Endothelial cell of umbilical vein (primary cell): ENCODE measurements at regions not wholly inside any gene's neighbourhood (a gene's known extent, or its start where the extent isn't known, plus 50 kb on each side); places are given as distances from the start of the nearest gene placed in this dataset.

ENCODE experiments used
- BruUV-seq: library from RNA; stranded (reverse); fragments of 400-500 nt; replicated peaks from 2 replicates; lab custom pipeline; 2021; lab: Mats Ljungman, UMichigan
- CTCF ChIA-PET: fragments of 300-600, 350-600 bp; sonication (Branson Sonifier 250); formaldehyde crosslinking; loops from one replicate; lab custom pipeline; 2021; ENCODE audit warnings: antibody characterized with exemption, inconsistent platforms; lab: Charles Lee
- POLR2A ChIA-PET: fragments of 300-600, 350-600 bp; sonication (Branson Sonifier 250); formaldehyde crosslinking; loops from one replicate; lab custom pipeline; 2021; ENCODE audit warnings: antibody characterized with exemption, inconsistent platforms; lab: Charles Lee
- DNase-seq: peaks from one replicate; pipeline ENCODE4 v3.0.0-alpha.2; 2011; ENCODE audit warnings: low read depth, low spot score
- FAIRE-seq: peaks from 2 replicates; lab custom pipeline; 2011; peaks lifted over from hg19 to GRCh38; lab: Jason Lieb, UNC
- H2AFZ ChIP-seq: 2 replicates; pipeline ENCODE4 v1.6.0; 2012; ENCODE audit warnings: low read depth, low read length, control low read depth, inconsistent platforms
- H3K27ac ChIP-seq: 2 replicates; pipeline ENCODE4 v1.5.1; 2011; ENCODE audit warnings: low read depth, mild to moderate bottlenecking, control low read depth, low read length, moderate library complexity; ENCODE audit not compliant: insufficient read depth
- H3K27me3 ChIP-seq, 2 experiments: 2 replicates each; pipeline versions ENCODE4 v1.6.0 to v1.6.1; 2011; ENCODE audit warnings: low read length in 2 of 2, mixed read lengths in 1 of 2; ENCODE audit not compliant: control insufficient read depth in 2 of 2, insufficient read depth in 2 of 2
- H3K36me3 ChIP-seq, 2 experiments: 2 replicates in 1 of 2; 3 replicates in 1 of 2; pipeline ENCODE4 v1.5.1; 2011; ENCODE audit warnings: low read length in 2 of 2, mild to moderate bottlenecking in 1 of 2, moderate library complexity in 1 of 2; ENCODE audit not compliant: control insufficient read depth in 2 of 2, insufficient read depth in 2 of 2; ENCODE audit errors: extremely low read depth in 1 of 2
- H3K4me1 ChIP-seq: 3 replicates; pipeline ENCODE4 v1.5.1; 2011; ENCODE audit warnings: mild to moderate bottlenecking, low read length; ENCODE audit not compliant: control insufficient read depth, insufficient read depth; ENCODE audit errors: extremely low read depth
- H3K4me2 ChIP-seq: 2 replicates; pipeline ENCODE4 v1.6.1; 2011; ENCODE audit warnings: low read length, control low read depth, mixed read lengths; ENCODE audit not compliant: insufficient read depth
- H3K4me3 ChIP-seq, 3 experiments: fragments of 200-600 bp in 1 of 3; sonication (generic), shearing (Covaris generic) in 1 of 3; replicated peaks in 1 of 3; 2 replicates each; pipeline ENCODE4 v1.5.1; 2011 to 2016; ENCODE audit warnings: control low read depth in 3 of 3, low read length in 3 of 3, mild to moderate bottlenecking in 2 of 3, inconsistent platforms in 1 of 3, low read depth in 1 of 3, moderate library complexity in 1 of 3; ENCODE audit not compliant: insufficient read depth in 1 of 3
- H3K79me2 ChIP-seq: 2 replicates; pipeline ENCODE4 v1.6.0; 2012; ENCODE audit warnings: low read length, inconsistent platforms; ENCODE audit not compliant: control insufficient read depth, insufficient read depth
- H3K9ac ChIP-seq: replicated peaks from 2 replicates; pipeline ENCODE3; 2011; ENCODE audit warnings: low read length, control low read depth; ENCODE audit not compliant: insufficient read depth; ENCODE audit errors: extremely low read depth
- H3K9me1 ChIP-seq: replicated peaks from 3 replicates; pipeline ENCODE4 v1.6.0; 2011; ENCODE audit warnings: mild to moderate bottlenecking, low read length; ENCODE audit not compliant: control insufficient read depth, insufficient read depth; ENCODE audit errors: extremely low read depth
- H3K9me3 ChIP-seq: replicated peaks from 2 replicates; pipeline ENCODE4 v1.5.1; 2012; ENCODE audit warnings: low read length, inconsistent platforms; ENCODE audit not compliant: control insufficient read depth, insufficient read depth
- H4K20me1 ChIP-seq: replicated peaks from 2 replicates; pipeline ENCODE3; 2011; ENCODE audit warnings: mild to moderate bottlenecking, low read length; ENCODE audit not compliant: control insufficient read depth, insufficient read depth; ENCODE audit errors: extremely low read depth
- EZH2 ChIP-seq: IDR thresholded peaks from 2 replicates; pipeline ENCODE4 v1.6.1; 2012; ENCODE audit warnings: borderline replicate concordance, low read depth, mild to moderate bottlenecking, moderate library complexity, low read length, inconsistent platforms; ENCODE audit not compliant: severe bottlenecking
- FOS ChIP-seq: IDR thresholded peaks from 2 replicates; pipeline ENCODE4 v1.6.1; 2011; ENCODE audit warnings: mild to moderate bottlenecking, low read length, moderate library complexity, borderline replicate concordance; ENCODE audit not compliant: insufficient read depth
- GATA2 ChIP-seq: IDR thresholded peaks from 2 replicates; pipeline ENCODE4 v1.7.0; 2011; ENCODE audit warnings: low read depth, mild to moderate bottlenecking, moderate library complexity, mixed read lengths, low read length; ENCODE audit not compliant: insufficient read length, insufficient read depth
- JUN ChIP-seq: IDR thresholded peaks from 2 replicates; pipeline ENCODE4 v1.6.1; 2011; ENCODE audit warnings: borderline replicate concordance, low read depth; ENCODE audit not compliant: insufficient read length, insufficient read depth
- MYC ChIP-seq: IDR thresholded peaks from one replicate; pipeline ENCODE4 v1.6.1; 2011; ENCODE audit warnings: mild to moderate bottlenecking, low read depth, low read length
- POLR2A ChIP-seq: IDR thresholded peaks from 2 replicates; pipeline ENCODE4 v1.6.1; 2012; ENCODE audit warnings: low read depth, mild to moderate bottlenecking, control low read depth, low read length
- POLR2AphosphoS5 ChIP-seq: IDR thresholded peaks from 2 replicates; pipeline ENCODE4 v1.6.1; 2012; ENCODE audit warnings: low read depth, mild to moderate bottlenecking, control low read depth, low read length, moderate library complexity; ENCODE audit not compliant: insufficient read depth
- dilution Hi-C: fragments of 300-500 bp; cut with MboI; formaldehyde crosslinking; loops from one replicate; pipeline ENCODE4 v1.15.0; 2019; ENCODE audit warnings: low sequenced_read_pairs; ENCODE audit not compliant: extremely low pct_ligation_motif_present
- intact Hi-C: fragments of 100-400 bp; cut with micrococcal nuclease; formaldehyde crosslinking; loops from one replicate; pipeline ENCODE4 v1.10.0; 2022
- TF ChIP-seq, protein P1 (sequence below): IDR thresholded peaks from 2 replicates; pipeline ENCODE4 v1.6.1; 2011; ENCODE audit not compliant: insufficient read depth, insufficient read length
- TF ChIP-seq, protein P2 (sequence below), 2 donors: IDR thresholded peaks; 1 replicate in 1 of 2; 2 replicates in 1 of 2; pipeline ENCODE4 v1.5.1; 2011; ENCODE audit warnings: low read length in 2 of 2, mild to moderate bottlenecking in 2 of 2, moderate library complexity in 2 of 2, control low read depth in 1 of 2, inconsistent platforms in 1 of 2, low read depth in 1 of 2; ENCODE audit not compliant: insufficient read depth in 1 of 2; ENCODE audit errors: extremely low read depth in 1 of 2

DNA sequence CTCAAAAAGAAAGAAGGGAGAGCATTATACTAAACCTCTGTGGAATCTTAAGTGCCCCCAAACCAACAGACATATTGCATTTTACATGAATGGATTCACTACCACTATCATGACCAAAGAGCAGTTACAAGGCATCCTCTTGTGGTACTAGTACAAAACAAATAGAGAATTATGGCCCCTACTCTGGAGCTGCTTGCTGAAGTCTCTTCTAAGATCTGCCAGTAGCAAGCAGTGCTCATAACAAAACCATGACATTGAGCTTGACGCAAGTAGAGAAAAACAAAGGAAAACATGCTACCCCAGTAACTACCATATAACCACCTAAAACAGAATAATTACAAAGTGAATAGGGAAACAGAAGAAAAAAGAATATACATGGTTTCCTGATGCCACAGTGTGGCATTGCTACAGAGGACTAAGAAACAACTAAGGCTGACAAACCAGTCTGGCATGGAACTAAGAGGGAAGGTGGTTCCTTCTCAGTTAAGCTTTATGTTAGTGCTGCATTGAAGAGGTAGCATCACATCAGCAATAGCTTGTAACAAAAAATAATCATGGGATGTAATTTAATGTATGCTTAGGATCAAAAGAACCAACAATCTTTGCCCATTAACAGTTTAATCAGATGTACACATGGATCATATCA, 150.2 kb upstream of the AGR3 start:
- Histone ChIP-seq H3K4me3 (no peak overlapping the region), H3K9me3 (no peaks in the 10 kb centered on the region), H3K27me3 (no peaks in the 10 kb centered on the region), H3K9me1 (no peaks in the 10 kb centered on the region), H3K4me2 (no peak overlapping the region), H2AFZ (no peak overlapping the region), H3K9ac (no peak overlapping the region), H3K79me2 (no peaks in the 10 kb centered on the region), H3K36me3 (no peaks in the 10 kb centered on the region), H3K4me1 (peaks cover 12% of the 10 kb centered on the region), H4K20me1 (no peaks in the 10 kb centered on the region), H3K27ac (no peak overlapping the region)
- POLR2A ChIA-PET = no interaction called here
- TF ChIP-seq, protein P1, sequence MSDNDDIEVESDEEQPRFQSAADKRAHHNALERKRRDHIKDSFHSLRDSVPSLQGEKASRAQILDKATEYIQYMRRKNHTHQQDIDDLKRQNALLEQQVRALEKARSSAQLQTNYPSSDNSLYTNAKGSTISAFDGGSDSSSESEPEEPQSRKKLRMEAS = no peak
- TF ChIP-seq POLR2A (no peak), FOS (no peak), MYC (no peak), EZH2 (no peak), POLR2AphosphoS5 (no peak), GATA2 (no peak), JUN (no peak)
- TF ChIP-seq, protein P2, sequence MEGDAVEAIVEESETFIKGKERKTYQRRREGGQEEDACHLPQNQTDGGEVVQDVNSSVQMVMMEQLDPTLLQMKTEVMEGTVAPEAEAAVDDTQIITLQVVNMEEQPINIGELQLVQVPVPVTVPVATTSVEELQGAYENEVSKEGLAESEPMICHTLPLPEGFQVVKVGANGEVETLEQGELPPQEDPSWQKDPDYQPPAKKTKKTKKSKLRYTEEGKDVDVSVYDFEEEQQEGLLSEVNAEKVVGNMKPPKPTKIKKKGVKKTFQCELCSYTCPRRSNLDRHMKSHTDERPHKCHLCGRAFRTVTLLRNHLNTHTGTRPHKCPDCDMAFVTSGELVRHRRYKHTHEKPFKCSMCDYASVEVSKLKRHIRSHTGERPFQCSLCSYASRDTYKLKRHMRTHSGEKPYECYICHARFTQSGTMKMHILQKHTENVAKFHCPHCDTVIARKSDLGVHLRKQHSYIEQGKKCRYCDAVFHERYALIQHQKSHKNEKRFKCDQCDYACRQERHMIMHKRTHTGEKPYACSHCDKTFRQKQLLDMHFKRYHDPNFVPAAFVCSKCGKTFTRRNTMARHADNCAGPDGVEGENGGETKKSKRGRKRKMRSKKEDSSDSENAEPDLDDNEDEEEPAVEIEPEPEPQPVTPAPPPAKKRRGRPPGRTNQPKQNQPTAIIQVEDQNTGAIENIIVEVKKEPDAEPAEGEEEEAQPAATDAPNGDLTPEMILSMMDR (IDR thresholded peaks at IDR 0.05; ENCODE audit: extremely low read depth in 1 of 2, insufficient read depth in 1 of 2, low read depth in 1 of 2, low read length in 2 of 2) = no peak
- intact Hi-C loops = no loop called here
- DNase-seq (no peak), FAIRE-seq (no peak)
- CTCF ChIA-PET = interaction anchor here (0.7 to 1.5 kb wide), 4 partner anchors 30 to 498 kb away, joined by 3 to 7 read pairs (median 3); no protein-coding TSS in a partner anchor
- no TSS peak for BruUV-seq
- dilution Hi-C loops = no loop called here
